NB4 (cell line): ENCODE measurements at regions not wholly inside any gene's neighbourhood (a gene's known extent, or its start where the extent isn't known, plus 50 kb on each side); places are given as distances from the start of the nearest gene placed in this dataset.

Source experiments
- CTCF ChIP-seq: IDR thresholded peaks from one replicate; pipeline ENCODE4 v1.5.1; 2012; ENCODE audit warnings: low read depth, low read length
- POLR2A ChIP-seq: IDR thresholded peaks from 2 replicates; pipeline ENCODE4 v1.6.1; 2011; ENCODE audit warnings: mild to moderate bottlenecking; ENCODE audit not compliant: insufficient read length; ENCODE audit errors: extremely low read depth
- TF ChIP-seq, protein P1 (sequence below): IDR thresholded peaks from 2 replicates; pipeline ENCODE4 v1.6.1; 2011; ENCODE audit warnings: low read depth, low read length

DNA sequence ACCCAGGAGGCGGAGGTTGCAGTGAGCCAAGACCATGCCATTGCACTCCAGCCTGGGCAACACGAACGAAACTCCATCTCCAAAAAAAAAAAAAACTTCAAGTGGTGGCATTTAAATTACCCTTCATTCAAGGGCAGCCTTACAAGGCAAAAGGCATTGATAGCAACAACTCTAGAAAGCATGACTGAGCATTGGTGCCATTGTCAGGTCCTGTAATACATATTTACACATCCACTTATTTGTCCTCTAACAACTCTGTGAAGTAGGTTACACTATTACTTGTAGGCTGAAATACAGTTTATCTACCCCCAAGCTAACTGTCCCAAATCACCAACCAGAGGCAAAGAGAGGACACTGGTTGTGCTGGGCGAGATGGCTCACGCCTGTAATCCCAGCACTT lies 52.7 kb upstream of the LARP1 start:
- TF ChIP-seq, protein P1, sequence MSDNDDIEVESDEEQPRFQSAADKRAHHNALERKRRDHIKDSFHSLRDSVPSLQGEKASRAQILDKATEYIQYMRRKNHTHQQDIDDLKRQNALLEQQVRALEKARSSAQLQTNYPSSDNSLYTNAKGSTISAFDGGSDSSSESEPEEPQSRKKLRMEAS: no peak
- TF ChIP-seq CTCF (no peak), POLR2A (no peak)
